Activated CD4-positive, alpha-beta memory T cell treated with anti-CD3 and anti-CD28 coated beads, Interleukin-2, amount 10 ng/mL, durations not matched to agents 7 days and 5 days (primary cell): ENCODE measurements at regions not wholly inside any gene's neighbourhood (a gene's known extent, or its start where the extent isn't known, plus 50 kb on each side); places are given as distances from the start of the nearest gene placed in this dataset.
"Not testable (repeated sequence)": the region's sequence is repeated elsewhere in the genome, so short reads cannot be mapped to it uniquely, and the experiment has no call there.

ENCODE experiments used
- CTCF ChIA-PET: fragments of 350-600 bp; sonication (Branson Sonifier 250); formaldehyde crosslinking; loops from one replicate; lab custom pipeline; 2021; ENCODE audit warnings: antibody characterized with exemption, inconsistent platforms; lab: Charles Lee
- POLR2A ChIA-PET: fragments of 350-600 bp; sonication (Branson Sonifier 250); formaldehyde crosslinking; loops from one replicate; lab custom pipeline; 2021; ENCODE audit warnings: antibody characterized with exemption; lab: Charles Lee
- DNase-seq: peaks from one replicate; pipeline ENCODE4 v3.0.0-alpha.2; 2020
- H3K27ac Mint-ChIP-seq: one replicate; pipeline ENCODE4 v1.8.0; 2021; ENCODE audit warnings: mild to moderate bottlenecking, mixed read lengths
- H3K27me3 Mint-ChIP-seq: one replicate; pipeline ENCODE4 v1.8.0; 2021; ENCODE audit warnings: mixed read lengths
- H3K36me3 Mint-ChIP-seq: one replicate; pipeline ENCODE4 v1.8.0; 2021; ENCODE audit warnings: low read depth, mixed read lengths
- H3K4me1 Mint-ChIP-seq: one replicate; pipeline ENCODE4 v1.8.0; 2021; ENCODE audit warnings: mixed read lengths
- H3K4me3 Mint-ChIP-seq: one replicate; pipeline ENCODE4 v1.8.0; 2021; ENCODE audit warnings: mild to moderate bottlenecking, mixed read lengths
- H3K9me3 Mint-ChIP-seq: one replicate; pipeline ENCODE4 v1.8.0; 2021; ENCODE audit warnings: mixed read lengths

DNA sequence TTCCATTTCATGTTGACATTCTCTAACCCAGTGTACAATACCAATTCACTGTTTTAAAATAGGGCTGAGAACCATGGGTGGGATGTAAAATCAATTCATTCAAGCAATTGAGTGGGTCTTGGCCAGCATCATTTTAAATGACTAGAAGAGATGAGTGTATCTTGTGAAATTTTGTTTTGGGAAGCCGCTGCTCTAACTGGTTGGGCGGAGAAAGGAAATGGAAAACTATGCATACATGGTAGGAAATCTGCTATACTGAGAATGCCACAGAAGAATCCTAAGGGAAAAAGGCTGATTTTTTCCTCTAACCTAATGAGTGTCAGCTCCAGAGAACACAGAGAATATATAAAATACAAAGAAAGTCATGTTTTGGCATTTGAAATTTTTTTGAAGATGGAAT is 54.8 kb upstream of the DCLK2 start:
- peaks cover 18% of the 10 kb centered on the region for H3K9me3 Mint-ChIP-seq
- H3K4me1 Mint-ChIP-seq, result no peaks in the 10 kb centered on the region
- no peak overlapping the region for H3K4me3 Mint-ChIP-seq
- H3K27ac Mint-ChIP-seq, result no peak overlapping the region
- H3K27me3 Mint-ChIP-seq, result peaks cover 13% of the 10 kb centered on the region
- no peak for DNase-seq
- CTCF ChIA-PET, result no interaction called here
- POLR2A ChIA-PET, result no interaction called here
- no peaks in the 10 kb centered on the region for H3K36me3 Mint-ChIP-seq

DNA sequence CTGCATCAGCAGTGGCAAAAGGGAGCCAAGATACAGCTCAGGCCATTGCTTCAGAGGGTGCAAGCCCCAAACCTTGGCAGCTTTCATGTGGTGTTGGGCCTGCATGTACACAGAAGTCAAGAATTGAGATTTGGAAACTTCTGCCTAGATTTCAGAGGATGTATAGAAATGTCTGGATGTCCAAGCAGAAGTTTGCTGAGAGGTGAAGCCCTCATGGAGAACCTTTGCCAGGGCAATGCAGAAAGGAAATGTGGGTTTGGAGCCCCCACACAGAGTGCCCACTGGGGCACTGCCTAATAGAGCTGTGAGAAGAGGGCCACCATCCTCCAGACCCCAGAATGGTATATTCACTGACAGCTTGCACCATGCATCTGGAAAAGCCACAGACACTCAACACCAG is 51.3 kb upstream of the DCLK2 start:
- H3K4me1 Mint-ChIP-seq, H3K36me3 Mint-ChIP-seq, DNase-seq, CTCF ChIA-PET, H3K27me3 Mint-ChIP-seq, H3K4me3 Mint-ChIP-seq, POLR2A ChIA-PET, H3K27ac Mint-ChIP-seq: not testable (repeated sequence)
- peaks cover 18% of the 10 kb centered on the region for H3K9me3 Mint-ChIP-seq
